ENCODE measurements at regions not wholly inside any gene's neighbourhood (a gene's known extent, or its start where the extent isn't known, plus 50 kb on each side); places are given as distances from the start of the nearest gene placed in this dataset.

DNA sequence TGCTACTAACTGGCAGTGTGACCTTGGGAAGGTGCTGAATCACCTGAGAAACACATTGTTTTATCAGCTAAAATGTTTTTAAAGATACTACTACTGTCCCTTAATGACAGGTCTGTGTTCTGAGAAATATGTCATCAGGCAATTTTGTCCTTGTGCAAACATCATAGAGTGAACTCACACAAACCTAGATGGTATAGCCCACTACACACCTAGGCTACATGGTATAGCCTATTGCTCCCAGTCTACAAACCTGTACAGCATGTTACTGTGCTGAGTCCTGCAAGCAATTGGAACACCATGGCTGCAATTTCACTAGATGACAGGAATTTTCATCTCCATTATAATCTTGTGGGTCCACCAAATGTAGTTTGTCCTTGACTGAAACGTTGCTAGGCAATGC lies 101.3 kb upstream of the GUCY1A1 start:
- Histone ChIP-seq H4K20me1 (ENCODE audit: insufficient read depth) (no peaks in the 10 kb centered on the region), H3F3A (ENCODE audit: insufficient read depth) (0 out of 2 replicates have a peak, but pooled peaks cover 3% of the 10 kb centered on the region), H3K9me2 (ENCODE audit: insufficient read depth) (no peaks in the 10 kb centered on the region), H3K9me3 (ENCODE audit: low read depth) (no peaks in the 10 kb centered on the region), H3K27ac (no peak overlapping the region), H3K27me3 (replicated peaks; ENCODE audit: insufficient read depth) (no peaks in the 10 kb centered on the region), H3K36me3 (ENCODE audit: low read depth) (no peaks in the 10 kb centered on the region), H2AFZ (no peak overlapping the region), H3K9ac (no peak overlapping the region), H3K4me3 (no peak overlapping the region), H3K79me2 (ENCODE audit: insufficient read depth) (no peaks in the 10 kb centered on the region), H3K4me2 (ENCODE audit: unreplicated experiment) (no peak overlapping the region), H3K4me1 (ENCODE audit: insufficient read depth) (peaks cover 6% of the 10 kb centered on the region; the same call in 1 of the 2 replicates)
- no peak for DNase-seq
- in situ Hi-C loops (cut with MboI): no loop called here
- WGBS, 2 experiments (ENCODE audit: low coverage in 1 of 2, low lambda C conversion rate in 2 of 2, missing lambda C conversion rate in 2 of 2): 25 to 35% methylated on average over 1 of the region's 1 CpG
- TF ChIP-seq EZH2phosphoT487 (IDR thresholded peaks at IDR 0.05; ENCODE audit: insufficient read depth, low read depth) (no peak), EZH2 (IDR thresholded peaks at IDR 0.05; ENCODE audit: insufficient read depth, poor library complexity, severe bottlenecking) (no peak)

DNA sequence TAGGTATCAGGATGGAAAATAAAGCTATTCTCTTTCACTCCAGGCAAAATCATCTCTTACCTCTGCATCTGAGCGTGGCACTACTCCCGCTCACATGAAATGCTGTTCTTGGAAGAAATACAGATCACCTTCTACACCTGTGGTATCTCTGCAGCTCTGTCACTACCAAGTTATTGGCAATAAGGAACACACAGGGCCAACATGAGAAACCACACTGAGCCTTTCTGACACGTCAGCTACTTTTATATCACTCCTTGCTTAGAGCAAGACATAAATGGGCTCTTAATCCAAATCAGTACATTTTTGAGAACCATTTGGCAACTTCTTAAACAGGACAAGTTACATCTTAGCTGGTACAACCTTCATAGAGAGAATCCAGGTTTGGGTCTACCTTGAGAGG lies 101.8 kb upstream of the GUCY1A1 start:
- H3K4me2 ChIP-seq (ENCODE audit: unreplicated experiment): no peak overlapping the region
- H3K27ac ChIP-seq: no peak overlapping the region
- no peaks in the 10 kb centered on the region for H4K20me1 ChIP-seq (ENCODE audit: insufficient read depth)
- no peaks in the 10 kb centered on the region for H3F3A ChIP-seq (ENCODE audit: insufficient read depth)
- in situ Hi-C loops (cut with MboI): no loop called here
- H2AFZ ChIP-seq: no peak overlapping the region
- no peaks in the 10 kb centered on the region for H3K36me3 ChIP-seq (ENCODE audit: low read depth)
- H3K9me2 ChIP-seq (ENCODE audit: insufficient read depth): no peaks in the 10 kb centered on the region
- H3K9ac ChIP-seq: no peak overlapping the region
- no peak for DNase-seq
- TF ChIP-seq EZH2 (IDR thresholded peaks at IDR 0.05; ENCODE audit: insufficient read depth, poor library complexity, severe bottlenecking) (no peak), EZH2phosphoT487 (IDR thresholded peaks at IDR 0.05; ENCODE audit: insufficient read depth, low read depth) (no peak)
- peaks cover 1% of the 10 kb centered on the region; the same call in 1 of the 2 replicates for H3K4me1 ChIP-seq (ENCODE audit: insufficient read depth)
- no peaks in the 10 kb centered on the region for H3K79me2 ChIP-seq (ENCODE audit: insufficient read depth)
- no peak overlapping the region for H3K4me3 ChIP-seq
- 73 to 77% methylated on average over 3 of the region's 3 CpGs for WGBS, 2 experiments (ENCODE audit: low coverage in 1 of 2, low lambda C conversion rate in 2 of 2, missing lambda C conversion rate in 2 of 2)
- no peaks in the 10 kb centered on the region for H3K9me3 ChIP-seq (ENCODE audit: low read depth)
- H3K27me3 ChIP-seq (replicated peaks; ENCODE audit: insufficient read depth): no peaks in the 10 kb centered on the region

DNA sequence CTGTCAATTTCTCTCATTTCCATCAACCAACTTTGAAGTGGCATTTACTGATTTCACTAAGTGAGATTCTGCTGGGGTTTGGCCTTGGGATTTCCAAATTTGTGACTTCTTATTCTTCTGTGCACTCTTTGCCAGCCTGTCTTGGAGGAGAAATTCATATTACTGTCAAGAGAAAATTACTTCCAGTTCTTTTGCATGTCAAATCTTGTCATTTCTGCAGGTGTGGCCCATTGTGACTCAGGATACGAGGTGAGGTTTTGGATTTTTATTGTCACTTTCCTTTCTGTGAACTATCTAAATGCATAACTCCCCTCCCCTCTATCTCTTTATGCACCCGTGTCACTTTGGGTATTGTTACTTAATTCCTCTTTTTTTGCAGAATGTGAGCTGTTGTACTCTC lies 102.6 kb upstream of the GUCY1A1 start:
- Histone ChIP-seq H3F3A (ENCODE audit: insufficient read depth) (no peaks in the 10 kb centered on the region), H3K4me2 (ENCODE audit: unreplicated experiment) (no peak overlapping the region), H3K9me2 (ENCODE audit: insufficient read depth) (no peaks in the 10 kb centered on the region), H3K79me2 (ENCODE audit: insufficient read depth) (no peaks in the 10 kb centered on the region), H3K4me3 (no peak overlapping the region), H3K27me3 (replicated peaks; ENCODE audit: insufficient read depth) (no peaks in the 10 kb centered on the region), H3K27ac (no peak overlapping the region), H3K36me3 (ENCODE audit: low read depth) (no peaks in the 10 kb centered on the region), H3K9me3 (ENCODE audit: low read depth) (no peaks in the 10 kb centered on the region), H3K4me1 (ENCODE audit: insufficient read depth) (no peaks in the 10 kb centered on the region), H2AFZ (no peak overlapping the region), H4K20me1 (ENCODE audit: insufficient read depth) (no peaks in the 10 kb centered on the region), H3K9ac (no peak overlapping the region)
- 46 to 53% methylated on average over 2 of the region's 2 CpGs for WGBS, 2 experiments (ENCODE audit: low coverage in 1 of 2, low lambda C conversion rate in 2 of 2, missing lambda C conversion rate in 2 of 2)
- TF ChIP-seq EZH2 (IDR thresholded peaks at IDR 0.05; ENCODE audit: insufficient read depth, poor library complexity, severe bottlenecking) (no peak), EZH2phosphoT487 (IDR thresholded peaks at IDR 0.05; ENCODE audit: insufficient read depth, low read depth) (no peak)
- DNase-seq: no peak
- in situ Hi-C loops (cut with MboI): no loop called here

DNA sequence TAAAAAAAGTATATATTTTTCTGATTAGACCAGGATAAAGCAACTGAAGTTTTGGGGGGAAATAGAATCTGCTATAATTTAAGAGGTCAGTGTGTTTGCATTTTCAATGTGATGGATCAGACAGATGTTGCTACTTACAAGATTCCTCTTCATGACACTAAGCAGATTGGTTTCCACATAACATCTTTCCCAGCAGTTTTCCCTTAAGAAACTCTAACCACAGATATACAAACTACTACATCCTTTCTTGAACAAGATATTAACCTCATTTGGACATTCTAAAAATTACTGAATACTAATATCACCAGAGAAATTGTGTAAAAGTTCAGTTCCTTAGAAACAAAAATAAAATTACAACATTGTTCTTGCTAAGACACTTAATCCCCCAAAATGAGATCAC lies 106.7 kb upstream of the GUCY1A1 start:
- H3K4me3 ChIP-seq: no peak overlapping the region
- no peak overlapping the region for H3K4me2 ChIP-seq (ENCODE audit: unreplicated experiment)
- no peaks in the 10 kb centered on the region for H3K4me1 ChIP-seq (ENCODE audit: insufficient read depth)
- no peaks in the 10 kb centered on the region for H3K9me3 ChIP-seq (ENCODE audit: low read depth)
- no peaks in the 10 kb centered on the region for H4K20me1 ChIP-seq (ENCODE audit: insufficient read depth)
- H3K9me2 ChIP-seq (ENCODE audit: insufficient read depth): no peaks in the 10 kb centered on the region
- in situ Hi-C loops (cut with MboI): no loop called here
- no peak overlapping the region for H2AFZ ChIP-seq
- H3K36me3 ChIP-seq (ENCODE audit: low read depth): no peaks in the 10 kb centered on the region
- no peaks in the 10 kb centered on the region for H3K27me3 ChIP-seq (replicated peaks; ENCODE audit: insufficient read depth)
- DNase-seq: no peak
- H3K27ac ChIP-seq: no peak overlapping the region
- no peaks in the 10 kb centered on the region for H3F3A ChIP-seq (ENCODE audit: insufficient read depth)
- no peaks in the 10 kb centered on the region for H3K79me2 ChIP-seq (ENCODE audit: insufficient read depth)
- TF ChIP-seq EZH2 (IDR thresholded peaks at IDR 0.05; ENCODE audit: insufficient read depth, poor library complexity, severe bottlenecking): no peak
- TF ChIP-seq EZH2phosphoT487 (IDR thresholded peaks at IDR 0.05; ENCODE audit: insufficient read depth, low read depth): no peak
- H3K9ac ChIP-seq: no peak overlapping the region

DNA sequence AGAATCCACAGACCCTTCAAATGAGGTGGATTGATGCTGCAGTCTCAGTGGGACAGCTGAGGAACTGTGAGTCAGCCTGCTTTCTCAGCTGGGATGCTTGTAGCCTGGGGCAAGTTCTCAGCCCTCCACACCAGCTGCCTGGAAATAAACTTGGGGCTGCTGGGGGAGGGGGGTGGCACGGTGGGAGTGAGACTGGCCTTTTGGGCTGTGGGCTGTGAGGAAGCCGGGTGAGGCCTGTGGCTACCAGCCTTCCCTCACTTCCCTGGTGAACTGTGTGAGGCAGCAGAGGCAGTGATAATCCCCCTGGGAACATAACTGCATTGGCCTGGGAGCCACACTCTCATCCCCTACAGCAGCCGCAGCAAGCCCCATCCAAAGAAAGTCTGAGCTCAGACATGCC lies 114.5 kb upstream of the GUCY1A1 start:
- Histone ChIP-seq H3F3A (ENCODE audit: insufficient read depth) (no peaks in the 10 kb centered on the region), H3K27ac (no peak overlapping the region), H3K9ac (no peak overlapping the region), H3K4me2 (ENCODE audit: unreplicated experiment) (no peak overlapping the region), H3K4me1 (ENCODE audit: insufficient read depth) (no peaks in the 10 kb centered on the region), H3K4me3 (no peak overlapping the region), H3K79me2 (ENCODE audit: insufficient read depth) (no peaks in the 10 kb centered on the region), H3K9me2 (ENCODE audit: insufficient read depth) (no peaks in the 10 kb centered on the region), H3K27me3 (replicated peaks; ENCODE audit: insufficient read depth) (no peaks in the 10 kb centered on the region), H3K36me3 (ENCODE audit: low read depth) (no peaks in the 10 kb centered on the region), H3K9me3 (ENCODE audit: low read depth) (no peaks in the 10 kb centered on the region), H4K20me1 (ENCODE audit: insufficient read depth) (no peaks in the 10 kb centered on the region), H2AFZ (no peak overlapping the region)
- TF ChIP-seq EZH2phosphoT487 (IDR thresholded peaks at IDR 0.05; ENCODE audit: insufficient read depth, low read depth): no peak
- TF ChIP-seq EZH2 (IDR thresholded peaks at IDR 0.05; ENCODE audit: insufficient read depth, poor library complexity, severe bottlenecking): no peak
- DNase-seq: peak; percentile 15
- in situ Hi-C loops (cut with MboI): no loop called here
- 76 to 90% methylated on average over 3 of the region's 3 CpGs for WGBS, 2 experiments (ENCODE audit: low coverage in 1 of 2, low lambda C conversion rate in 2 of 2, missing lambda C conversion rate in 2 of 2)

Measured in GM23248 (cell line).